HepG2 (cell line): ENCODE measurements at regions not wholly inside any gene's neighbourhood (a gene's known extent, or its start where the extent isn't known, plus 50 kb on each side); places are given as distances from the start of the nearest gene placed in this dataset.

ENCODE experiments used
- ATAC-seq: fragments of 200-7000 bp; cut with Tn5 transposase; 3 replicates; pipeline ENCODE4 v1.9.1; 2020; ENCODE audit warnings: mild to moderate bottlenecking, moderate library complexity
- BruUV-seq: library from RNA; stranded (reverse); fragments of 400-500 nt; replicated peaks from 2 replicates; lab custom pipeline; 2021; lab: Mats Ljungman, UMichigan
- CTCF ChIA-PET: fragments of 300-600 bp; formaldehyde crosslinking; extraction: SDS; loops from one replicate; lab custom pipeline; 2021; ENCODE audit warnings: low total read pairs, inconsistent platforms, low intra/inter-chr PET ratio; lab: Yijun Ruan, JAX
- POLR2A ChIA-PET: fragments of 350-600 bp; sonication (Branson Sonifier 250); formaldehyde crosslinking; loops from one replicate; lab custom pipeline; 2020; ENCODE audit warnings: antibody characterized with exemption, inconsistent platforms; lab: Yijun Ruan, JAX
- DNase-seq: peaks from one replicate; pipeline ENCODE4 v3.0.0-alpha.2; 2015; ENCODE audit warnings: low spot score
- FAIRE-seq: peaks from 3 replicates; lab custom pipeline; 2011; peaks lifted over from hg19 to GRCh38; lab: Jason Lieb, UNC
- H2AFZ ChIP-seq: one replicate; pipeline ENCODE4 v1.6.1; 2011; ENCODE audit warnings: low read length, inconsistent platforms
- H3K27ac ChIP-seq: fragments of 300-600 bp; 3 replicates; pipeline ENCODE4 v1.8.0; 2011; ENCODE audit warnings: mixed run types, mild to moderate bottlenecking, mixed read lengths, low read length, inconsistent platforms; ENCODE audit not compliant: insufficient read depth; ENCODE audit errors: extremely low read length
- H3K27me3 ChIP-seq, 2 experiments: fragments of 200-600 bp in 1 of 2; 2 replicates in 1 of 2; 3 replicates in 1 of 2; pipeline versions ENCODE4 v1.6.0 to v1.8.0; 2011; ENCODE audit warnings: low read length in 2 of 2, mild to moderate bottlenecking in 2 of 2, moderate library complexity in 2 of 2, inconsistent platforms in 1 of 2; ENCODE audit not compliant: insufficient read depth in 2 of 2, control insufficient read depth in 1 of 2
- H3K36me3 ChIP-seq, 2 experiments: fragments of 200-600 bp in 1 of 2; replicated peaks in 1 of 2; 2 replicates in 1 of 2; 3 replicates in 1 of 2; pipeline versions ENCODE4 v1.5.1 to v1.8.0; 2011; ENCODE audit warnings: low read length in 2 of 2, inconsistent platforms in 1 of 2; ENCODE audit not compliant: insufficient read depth in 2 of 2, control insufficient read depth in 1 of 2
- H3K4me1 ChIP-seq: 2 replicates; pipeline ENCODE4 v1.5.1; 2012; ENCODE audit warnings: low read length, inconsistent platforms; ENCODE audit not compliant: insufficient read depth
- H3K4me2 ChIP-seq: 2 replicates; pipeline ENCODE4 v1.6.0; 2011; ENCODE audit warnings: low read depth, low read length, inconsistent platforms
- H3K4me3 ChIP-seq, 3 experiments: fragments of 200-600 bp in 1 of 3; sonication (generic), shearing (Covaris generic) in 1 of 3; replicated peaks in 1 of 3; 2 replicates each; pipeline ENCODE4 v1.5.1; 2011 to 2016; ENCODE audit warnings: low read length in 3 of 3, inconsistent platforms in 2 of 3, low read depth in 2 of 3, mild to moderate bottlenecking in 2 of 3, control low read depth in 1 of 3, mixed read lengths in 1 of 3; ENCODE audit not compliant: insufficient read depth in 1 of 3
- H3K79me2 ChIP-seq: one replicate; pipeline ENCODE4 v1.6.1; 2011; ENCODE audit warnings: low read length, inconsistent platforms; ENCODE audit not compliant: insufficient read depth
- H3K9ac ChIP-seq: 2 replicates; pipeline ENCODE4 v1.6.0; 2011; ENCODE audit warnings: mild to moderate bottlenecking, low read depth, low read length, inconsistent platforms; ENCODE audit not compliant: insufficient read depth
- H3K9me3 ChIP-seq: 2 replicates; pipeline ENCODE4 v1.5.1; 2012; ENCODE audit warnings: mild to moderate bottlenecking, low read length
- H4K20me1 ChIP-seq: 2 replicates; pipeline ENCODE4 v1.6.0; 2011; ENCODE audit warnings: inconsistent platforms, mild to moderate bottlenecking, low read length, moderate library complexity; ENCODE audit not compliant: insufficient read depth
- AKNA ChIP-seq: sonication (generic); formaldehyde crosslinking; IDR thresholded peaks from 2 replicates; pipeline ENCODE4 v1.4.0; 2020; ENCODE audit warnings: missing genetic modification reagents, borderline replicate concordance
- HINFP ChIP-seq: sonication (generic); formaldehyde crosslinking; IDR thresholded peaks from 2 replicates; pipeline ENCODE4 v1.4.0; 2020; ENCODE audit warnings: low read depth, mild to moderate bottlenecking, missing genetic modification reagents
- MLXIP ChIP-seq: sonication (generic); formaldehyde crosslinking; IDR thresholded peaks from 2 replicates; pipeline ENCODE4 v1.9.0; 2021; ENCODE audit warnings: missing genetic modification reagents, borderline replicate concordance
- REST ChIP-seq, 2 experiments: IDR thresholded peaks; 2 replicates each; pipeline ENCODE4 v1.6.1; 2011 to 2012; ENCODE audit warnings: low read length in 2 of 2, borderline replicate concordance in 1 of 2, low read depth in 1 of 2, mild to moderate bottlenecking in 1 of 2, moderate library complexity in 1 of 2
- SYNCRIP ChIP-seq: fragments of 200-400 bp; formaldehyde crosslinking; IDR thresholded peaks from 2 replicates; pipeline ENCODE4 v1.6.1; 2018; ENCODE audit warnings: mild to moderate bottlenecking, low read depth, low read length; ENCODE audit not compliant: insufficient read depth
- ZNF740 ChIP-seq: sonication (generic); formaldehyde crosslinking; IDR thresholded peaks from 2 replicates; pipeline ENCODE4 v1.4.0; 2020; ENCODE audit warnings: missing genetic modification reagents
- ZNF773 ChIP-seq: sonication (generic); formaldehyde crosslinking; IDR thresholded peaks from 2 replicates; pipeline ENCODE4 v1.4.0; 2020; ENCODE audit warnings: missing genetic modification reagents, borderline replicate concordance
- WGBS: methylation state at CpG from one replicate; pipeline ENCODE4 v1.1.6; 2017; ENCODE audit warnings: low lambda C conversion rate; 5-methylcytosine and 5-hydroxymethylcytosine counted together
- in situ Hi-C: cut with HindIII; loops from 2 replicates; pipeline ENCODE4 v1.10.0; 2017; ENCODE audit warnings: low pct_unique_long_range_greater_than_20kb; ENCODE audit not compliant: extremely low pct_ligation_motif_present
- intact Hi-C: fragments of 100-400 bp; cut with micrococcal nuclease; formaldehyde crosslinking; loops from one replicate; pipeline ENCODE4 v1.10.0; 2022; ENCODE audit not compliant: unreplicated experiment

- Histone ChIP-seq H3K27me3 (no peaks in the 10 kb centered on the region), H3K36me3 (no peaks in the 10 kb centered on the region), H3K27ac (no peak overlapping the region), H3K4me3 (no peak overlapping the region), H3K79me2 (no peaks in the 10 kb centered on the region), H3K9ac (no peak overlapping the region), H3K4me2 (no peak overlapping the region), H3K9me3 (no peaks in the 10 kb centered on the region), H2AFZ (no peak overlapping the region), H3K4me1 (no peaks in the 10 kb centered on the region), H4K20me1 (no peaks in the 10 kb centered on the region; the same call in 1 of the 2 replicates)
- CTCF ChIA-PET = no interaction called here
- POLR2A ChIA-PET = no interaction called here
- no peak for FAIRE-seq
- no TSS peak for BruUV-seq
- intact Hi-C loops = no loop called here
- WGBS = 15% methylated on average over 5 of the region's 5 CpGs
- in situ Hi-C loops = no loop called here
- DNase-seq = no peak
- ATAC-seq = no peak
- TF ChIP-seq AKNA (no peak), SYNCRIP (no peak), HINFP (CRISPR knock-in tag) (no peak), REST (IDR thresholded peaks at IDR 0.05; ENCODE audit: borderline replicate concordance in 1 of 2, low read depth in 1 of 2, low read length in 2 of 2) (no peak), ZNF740 (no peak), MLXIP (CRISPR knock-in tag) (no peak), ZNF773 (CRISPR knock-in tag) (no peak)
- TF ChIP-seq, all 625 proteins: peak for 0
Measured at GRCh38 chr6:134722200-134722870, 227.6 kb downstream of the ALDH8A1 start.
